H1 (cell line): ENCODE measurements at regions not wholly inside any gene's neighbourhood (a gene's known extent, or its start where the extent isn't known, plus 50 kb on each side); places are given as distances from the start of the nearest gene placed in this dataset.

Experiments
- CTCF ChIA-PET: fragments of 300-600 bp; sonication (Branson Sonifier 250); formaldehyde crosslinking; loops from one replicate; lab custom pipeline; 2021; ENCODE audit not compliant: partially characterized antibody; lab: Charles Lee
- POLR2A ChIA-PET: fragments of 300-600 bp; sonication (Branson Sonifier 250); formaldehyde crosslinking; loops from one replicate; lab custom pipeline; 2021; ENCODE audit warnings: inconsistent platforms; ENCODE audit not compliant: partially characterized antibody; lab: Charles Lee
- DNase-seq, 2 experiments: peaks; one replicate each; pipeline versions ENCODE4 v3.0.0 to v3.0.0-alpha.2; 2010 to 2022; ENCODE audit warnings: low spot score in 2 of 2, low read depth in 1 of 2, mixed read lengths in 1 of 2
- FAIRE-seq: peaks from 2 replicates; lab custom pipeline; 2011; peaks lifted over from hg19 to GRCh38; lab: Jason Lieb, UNC
- H2AFZ ChIP-seq: 2 replicates; pipeline ENCODE4 v1.8.1; 2012; ENCODE audit warnings: low read length, inconsistent platforms
- H2AK5ac ChIP-seq: 2 replicates; pipeline ENCODE4 v1.6.1; 2013; ENCODE audit warnings: low read depth, low read length
- H2BK120ac ChIP-seq: replicated peaks from 2 replicates; pipeline ENCODE3; 2013; ENCODE audit warnings: low read depth, low read length, inconsistent platforms
- H2BK12ac ChIP-seq: 2 replicates; pipeline ENCODE4 v1.6.1; 2013; ENCODE audit warnings: low read depth, low read length
- H2BK15ac ChIP-seq: 2 replicates; pipeline ENCODE4 v1.6.1; 2013; ENCODE audit warnings: low read length
- H2BK20ac ChIP-seq: 2 replicates; pipeline ENCODE4 v1.6.1; 2013; ENCODE audit warnings: low read length
- H2BK5ac ChIP-seq: 2 replicates; pipeline ENCODE4 v1.6.1; 2013; ENCODE audit warnings: low read depth, low read length
- H3K14ac ChIP-seq: 2 replicates; pipeline ENCODE4 v1.6.1; 2013; ENCODE audit warnings: inconsistent platforms; ENCODE audit not compliant: insufficient read length
- H3K18ac ChIP-seq: 2 replicates; pipeline ENCODE4 v1.6.1; 2013; ENCODE audit warnings: low read length; ENCODE audit errors: extremely low read depth
- H3K23ac ChIP-seq: 2 replicates; pipeline ENCODE4 v1.6.1; 2013; ENCODE audit warnings: inconsistent platforms; ENCODE audit not compliant: insufficient read length
- H3K23me2 ChIP-seq: 2 replicates; pipeline ENCODE4 v1.6.1; 2013; ENCODE audit warnings: low read depth, low read length
- H3K27ac ChIP-seq: 2 replicates; pipeline ENCODE4 v1.6.1; 2011; ENCODE audit warnings: low read depth, low read length, inconsistent platforms
- H3K27me3 ChIP-seq, 4 experiments: replicated peaks in 1 of 4; 1 replicate in 1 of 4; 2 replicates in 3 of 4; pipeline versions ENCODE4 v1.6.1 to v1.8.1; 2011 to 2013; ENCODE audit warnings: low read length in 3 of 4, mild to moderate bottlenecking in 3 of 4, inconsistent platforms in 2 of 4, mixed read lengths in 2 of 4, moderate library complexity in 1 of 4; ENCODE audit not compliant: control insufficient read depth in 3 of 4, insufficient read depth in 3 of 4; ENCODE audit errors: extremely low read depth in 1 of 4
- H3K36me3 ChIP-seq, 4 experiments: 2 replicates each; pipeline versions ENCODE4 v1.6.1 to v1.8.1; 2011 to 2013; ENCODE audit warnings: mild to moderate bottlenecking in 4 of 4, low read length in 3 of 4, moderate library complexity in 2 of 4, control low read depth in 1 of 4, inconsistent platforms in 1 of 4; ENCODE audit not compliant: insufficient read depth in 4 of 4, control insufficient read depth in 2 of 4
- H3K4ac ChIP-seq: replicated peaks from 2 replicates; pipeline ENCODE3; 2013; ENCODE audit warnings: low read length, low read depth, mixed read lengths, inconsistent platforms; ENCODE audit not compliant: insufficient read length
- H3K4me1 ChIP-seq, 4 experiments: replicated peaks in 1 of 4; 1 replicate in 1 of 4; 2 replicates in 3 of 4; pipeline versions ENCODE4 v1.6.1 to v1.8.1; 2011 to 2013; ENCODE audit warnings: low read length in 3 of 4, inconsistent platforms in 2 of 4, mixed read lengths in 1 of 4; ENCODE audit not compliant: insufficient read depth in 4 of 4, control insufficient read depth in 3 of 4
- H3K4me2 ChIP-seq, 2 experiments: 2 replicates each; pipeline versions ENCODE4 v1.6.1 to v1.8.1; 2011 to 2013; ENCODE audit warnings: low read depth in 2 of 2, low read length in 2 of 2, control low read depth in 1 of 2, inconsistent platforms in 1 of 2, mild to moderate bottlenecking in 1 of 2; ENCODE audit not compliant: insufficient read depth in 1 of 2
- H3K4me3 ChIP-seq, 4 experiments: fragments of 200-600, 300-600 bp in 1 of 4; sonication (generic), shearing (Covaris generic), sonication (Bioruptor Twin) in 1 of 4; 2 replicates each; pipeline versions ENCODE4 v1.5.1 to v1.8.1; 2011 to 2016; ENCODE audit warnings: low read length in 4 of 4, low read depth in 3 of 4, control low read depth in 2 of 4, inconsistent platforms in 2 of 4, mild to moderate bottlenecking in 2 of 4, mixed read lengths in 1 of 4, moderate library complexity in 1 of 4; ENCODE audit not compliant: insufficient read depth in 2 of 4; ENCODE audit errors: extremely low read depth in 1 of 4
- H3K56ac ChIP-seq: replicated peaks from 2 replicates; pipeline ENCODE3; 2013; ENCODE audit warnings: low read depth, mild to moderate bottlenecking, mixed read lengths, low read length, inconsistent platforms; ENCODE audit not compliant: insufficient read length
- H3K79me1 ChIP-seq: 2 replicates; pipeline ENCODE4 v1.6.1; 2013; ENCODE audit warnings: low read depth, low read length, control low read depth
- H3K79me2 ChIP-seq, 2 experiments: 2 replicates each; pipeline versions ENCODE4 v1.6.1 to v1.8.1; 2012 to 2013; ENCODE audit warnings: low read length in 2 of 2, mild to moderate bottlenecking in 2 of 2, inconsistent platforms in 1 of 2; ENCODE audit not compliant: insufficient read depth in 2 of 2, control insufficient read depth in 1 of 2
- H3K9ac ChIP-seq, 4 experiments: replicated peaks in 1 of 4; 1 replicate in 1 of 4; 2 replicates in 3 of 4; pipeline versions ENCODE4 v1.6.1 to v1.8.1; 2011 to 2013; ENCODE audit warnings: low read depth in 3 of 4, low read length in 3 of 4, control low read depth in 2 of 4, mild to moderate bottlenecking in 2 of 4, moderate library complexity in 2 of 4, inconsistent platforms in 1 of 4; ENCODE audit errors: extremely low read depth in 1 of 4
- H3K9me3 ChIP-seq, 2 experiments: 2 replicates each; pipeline versions ENCODE4 v1.6.1 to v1.8.1; 2012 to 2013; ENCODE audit warnings: mild to moderate bottlenecking in 2 of 2, moderate library complexity in 2 of 2, control low read depth in 1 of 2, inconsistent platforms in 1 of 2, low read depth in 1 of 2, low read length in 1 of 2, mixed read lengths in 1 of 2; ENCODE audit not compliant: insufficient read depth in 2 of 2
- H4K20me1 ChIP-seq, 2 experiments: replicated peaks in 1 of 2; 2 replicates each; pipeline versions ENCODE3 to v1.8.1; 2011 to 2013; ENCODE audit warnings: inconsistent platforms in 2 of 2, low read length in 2 of 2, mild to moderate bottlenecking in 1 of 2; ENCODE audit not compliant: insufficient read depth in 2 of 2, control insufficient read depth in 1 of 2
- H4K5ac ChIP-seq: 2 replicates; pipeline ENCODE4 v1.6.1; 2013; ENCODE audit warnings: low read length, low read depth, mixed read lengths, inconsistent platforms; ENCODE audit not compliant: insufficient read length
- H4K8ac ChIP-seq: 2 replicates; pipeline ENCODE4 v1.8.0; 2013; ENCODE audit warnings: mild to moderate bottlenecking, moderate library complexity, low read length, inconsistent platforms; ENCODE audit not compliant: insufficient read depth; ENCODE audit errors: extremely low read depth
- H4K91ac ChIP-seq: replicated peaks from 2 replicates; pipeline ENCODE3; 2013; ENCODE audit warnings: low read length, mixed read lengths, inconsistent platforms; ENCODE audit not compliant: insufficient read length
- CREB1 ChIP-seq: IDR thresholded peaks from 2 replicates; pipeline ENCODE4 v1.6.1; 2012; ENCODE audit warnings: inconsistent platforms
- GABPA ChIP-seq: IDR thresholded peaks from 2 replicates; pipeline ENCODE4 v1.6.1; 2011; ENCODE audit warnings: mild to moderate bottlenecking, low read length, moderate library complexity, borderline replicate concordance; ENCODE audit not compliant: insufficient read depth
- KDM4A ChIP-seq: IDR thresholded peaks from one replicate; pipeline ENCODE4 v1.7.1; 2012; ENCODE audit warnings: low read depth, mild to moderate bottlenecking, moderate library complexity, low read length, inconsistent platforms; ENCODE audit not compliant: severe bottlenecking
- NRF1 ChIP-seq: IDR thresholded peaks from 2 replicates; pipeline ENCODE4 v1.6.1; 2011; ENCODE audit warnings: mild to moderate bottlenecking, low read depth, low read length, improper control_type of control experiment
- WGBS, 2 experiments: shearing (Covaris generic) in 1 of 2; methylation state at CpG; one replicate each; pipeline versions ENCODE4 v1.1.6 to v1.1.7; 2013 to 2015; ENCODE audit warnings: low lambda C conversion rate in 2 of 2, mixed read lengths in 2 of 2, inconsistent platforms in 1 of 2, low coverage in 1 of 2, missing lambda C conversion rate in 1 of 2; ENCODE audit not compliant: insufficient replicate concordance in 2 of 2, insufficient coverage in 1 of 2, insufficient read length in 1 of 2; ENCODE audit errors: extremely low coverage in 1 of 2, missing lambda C conversion rate in 1 of 2; 5-methylcytosine and 5-hydroxymethylcytosine counted together
- TF ChIP-seq, protein P1 (sequence below): IDR thresholded peaks from 2 replicates; pipeline ENCODE4 v1.6.1; 2012; ENCODE audit warnings: inconsistent platforms

DNA sequence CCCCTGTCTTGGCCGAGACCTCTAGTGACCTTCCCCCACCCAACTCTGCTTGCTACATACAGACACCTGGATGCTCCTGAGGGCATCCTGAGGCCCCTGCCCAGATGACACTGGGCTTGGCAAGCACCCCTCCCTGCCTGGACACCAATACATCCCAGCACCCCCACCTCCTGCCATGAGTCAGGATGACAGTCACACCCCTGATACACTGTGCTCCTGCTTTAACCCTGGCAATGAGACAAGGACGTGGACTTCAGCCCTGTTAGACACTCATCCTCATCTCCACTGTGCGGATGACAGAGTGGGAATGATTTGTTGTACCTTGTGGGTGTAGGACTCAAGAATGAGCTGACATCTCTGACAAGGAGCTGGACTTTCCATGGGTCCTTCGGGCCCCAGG lies 186.3 kb upstream of the ADCY1 start:
- H2BK12ac ChIP-seq = no peak overlapping the region
- no peak overlapping the region for H2AK5ac ChIP-seq
- TF ChIP-seq KDM4A (no peak), NRF1 (no peak), CREB1 (no peak), GABPA (no peak)
- TF ChIP-seq, protein P1, sequence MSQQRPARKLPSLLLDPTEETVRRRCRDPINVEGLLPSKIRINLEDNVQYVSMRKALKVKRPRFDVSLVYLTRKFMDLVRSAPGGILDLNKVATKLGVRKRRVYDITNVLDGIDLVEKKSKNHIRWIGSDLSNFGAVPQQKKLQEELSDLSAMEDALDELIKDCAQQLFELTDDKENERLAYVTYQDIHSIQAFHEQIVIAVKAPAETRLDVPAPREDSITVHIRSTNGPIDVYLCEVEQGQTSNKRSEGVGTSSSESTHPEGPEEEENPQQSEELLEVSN = no peak
- no peak overlapping the region for H3K9ac ChIP-seq
- H3K4me1 ChIP-seq = no peaks in the 10 kb centered on the region
- H3K56ac ChIP-seq = no peak overlapping the region
- H3K27me3 ChIP-seq = no peaks in the 10 kb centered on the region
- H2BK20ac ChIP-seq = no peak overlapping the region
- H3K4me2 ChIP-seq = no peak overlapping the region
- peaks cover 10 to 13% of the 10 kb centered on the region in 2 experiments; a peak in 3 of 4 replicates for H3K9me3 ChIP-seq
- H2AFZ ChIP-seq = no peak overlapping the region
- ChIA-PET CTCF (interaction anchor here (0.6 kb wide), 1 partner anchor 12 kb away, joined by 3 read pairs; no protein-coding TSS in a partner anchor), POLR2A (no interaction called here)
- no peaks in the 10 kb centered on the region for H3K23me2 ChIP-seq
- H3K27ac ChIP-seq = no peak overlapping the region
- no peaks in the 10 kb centered on the region for H3K36me3 ChIP-seq
- no peak overlapping the region for H3K18ac ChIP-seq
- H3K4ac ChIP-seq = no peak overlapping the region
- no peak overlapping the region for H4K8ac ChIP-seq
- H4K5ac ChIP-seq = no peak overlapping the region
- H3K14ac ChIP-seq = no peak overlapping the region
- no peak overlapping the region for H2BK5ac ChIP-seq
- no peak overlapping the region for H3K4me3 ChIP-seq
- H3K79me2 ChIP-seq = no peaks in the 10 kb centered on the region
- no peak for FAIRE-seq
- H3K23ac ChIP-seq = no peak overlapping the region
- DNase-seq = no peak
- H2BK15ac ChIP-seq = no peak overlapping the region
- no peak overlapping the region for H4K91ac ChIP-seq
- 83% methylated on average over 4 of the region's 4 CpGs; no CpG with 5 or more reads in 1 of the 2 experiments for WGBS, 2 experiments
- H3K79me1 ChIP-seq = no peaks in the 10 kb centered on the region
- no peak overlapping the region for H2BK120ac ChIP-seq
- H4K20me1 ChIP-seq = no peaks in the 10 kb centered on the region
